HEK293T (cell line): ENCODE measurements at regions not wholly inside any gene's neighbourhood (a gene's known extent, or its start where the extent isn't known, plus 50 kb on each side); places are given as distances from the start of the nearest gene placed in this dataset.

Source experiments
- CTCF ChIA-PET: fragments of 350-600 bp; formaldehyde crosslinking; extraction: SDS; loops from one replicate; lab custom pipeline; 2021; ENCODE audit warnings: antibody characterized with exemption, inconsistent platforms; lab: Yijun Ruan, JAX
- POLR2A ChIA-PET: fragments of 350-600 bp; formaldehyde crosslinking; extraction: SDS; loops from one replicate; lab custom pipeline; 2020; ENCODE audit warnings: antibody characterized with exemption, inconsistent platforms; lab: Yijun Ruan, JAX
- DNase-seq: peaks from one replicate; pipeline ENCODE4 v3.0.0; 2012; ENCODE audit warnings: mixed read lengths; ENCODE audit errors: extremely low spot score
- ARNT ChIP-seq: fragments of 450-650 bp; IDR thresholded peaks from 2 replicates; pipeline ENCODE4 v1.6.1; 2017; ENCODE audit warnings: mild to moderate bottlenecking
- BHLHE40 ChIP-seq: fragments of 450-650 bp; IDR thresholded peaks from 2 replicates; pipeline ENCODE4 v1.6.1; 2016; ENCODE audit warnings: mild to moderate bottlenecking, moderate library complexity, borderline replicate concordance
- CTBP1 ChIP-seq: fragments of 450-650 bp; IDR thresholded peaks from 2 replicates; pipeline ENCODE4 v1.6.1; 2016; ENCODE audit warnings: borderline replicate concordance
- ELF4 ChIP-seq: fragments of 450-650 bp; IDR thresholded peaks from 2 replicates; pipeline ENCODE4 v1.6.1; 2017; ENCODE audit warnings: antibody characterized with exemption
- FOXA1 ChIP-seq: fragments of 450-650 bp; IDR thresholded peaks from 2 replicates; pipeline ENCODE4 v1.6.1; 2016; ENCODE audit warnings: mild to moderate bottlenecking
- FOXK2 ChIP-seq: fragments of 450-650 bp; IDR thresholded peaks from 2 replicates; pipeline ENCODE4 v1.6.1; 2016; ENCODE audit warnings: mild to moderate bottlenecking
- FOXM1 ChIP-seq: fragments of 450-650 bp; IDR thresholded peaks from 2 replicates; pipeline ENCODE4 v1.6.1; 2017; ENCODE audit warnings: mild to moderate bottlenecking, borderline replicate concordance
- HDGF ChIP-seq: fragments of 450-650 bp; IDR thresholded peaks from 2 replicates; pipeline ENCODE4 v1.6.1; 2017; ENCODE audit warnings: antibody characterized with exemption, borderline replicate concordance
- L3MBTL2 ChIP-seq: fragments of 450-650 bp; conservative IDR thresholded peaks from 2 replicates; pipeline ENCODE4 v1.6.1; 2016; ENCODE audit warnings: mild to moderate bottlenecking
- LEF1 ChIP-seq: fragments of 450-650 bp; IDR thresholded peaks from 2 replicates; pipeline ENCODE4 v1.6.1; 2017; ENCODE audit warnings: mild to moderate bottlenecking, borderline replicate concordance
- NFRKB ChIP-seq: fragments of 450-650 bp; IDR thresholded peaks from 2 replicates; pipeline ENCODE4 v1.6.1; 2016; ENCODE audit warnings: mild to moderate bottlenecking, moderate library complexity
- SP1 ChIP-seq: fragments of 450-650 bp; IDR thresholded peaks from 2 replicates; pipeline ENCODE4 v1.6.1; 2017
- SUZ12 ChIP-seq: fragments of 450-650 bp; IDR thresholded peaks from 2 replicates; pipeline ENCODE4 v1.6.1; 2016; ENCODE audit warnings: mild to moderate bottlenecking
- TARDBP ChIP-seq: fragments of 450-650 bp; IDR thresholded peaks from 2 replicates; pipeline ENCODE4 v1.6.1; 2016
- ZNF384 ChIP-seq: fragments of 450-650 bp; IDR thresholded peaks from 2 replicates; pipeline ENCODE4 v1.6.1; 2016
- TF ChIP-seq, protein P1 (sequence below): fragments of 450-650 bp; IDR thresholded peaks from 2 replicates; pipeline ENCODE4 v1.6.1; 2016

- POLR2A ChIA-PET: no interaction called here
- no peak for DNase-seq
- CTCF ChIA-PET: no interaction called here
- TF ChIP-seq FOXK2: no peak
- no peak for TF ChIP-seq ARNT
- TF ChIP-seq FOXM1: no peak
- TF ChIP-seq, protein P1, sequence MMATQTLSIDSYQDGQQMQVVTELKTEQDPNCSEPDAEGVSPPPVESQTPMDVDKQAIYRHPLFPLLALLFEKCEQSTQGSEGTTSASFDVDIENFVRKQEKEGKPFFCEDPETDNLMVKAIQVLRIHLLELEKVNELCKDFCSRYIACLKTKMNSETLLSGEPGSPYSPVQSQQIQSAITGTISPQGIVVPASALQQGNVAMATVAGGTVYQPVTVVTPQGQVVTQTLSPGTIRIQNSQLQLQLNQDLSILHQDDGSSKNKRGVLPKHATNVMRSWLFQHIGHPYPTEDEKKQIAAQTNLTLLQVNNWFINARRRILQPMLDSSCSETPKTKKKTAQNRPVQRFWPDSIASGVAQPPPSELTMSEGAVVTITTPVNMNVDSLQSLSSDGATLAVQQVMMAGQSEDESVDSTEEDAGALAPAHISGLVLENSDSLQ: no peak
Measured at GRCh38 chr1:58941471-58942289, 157.8 kb upstream of the JUN start.

DNA sequence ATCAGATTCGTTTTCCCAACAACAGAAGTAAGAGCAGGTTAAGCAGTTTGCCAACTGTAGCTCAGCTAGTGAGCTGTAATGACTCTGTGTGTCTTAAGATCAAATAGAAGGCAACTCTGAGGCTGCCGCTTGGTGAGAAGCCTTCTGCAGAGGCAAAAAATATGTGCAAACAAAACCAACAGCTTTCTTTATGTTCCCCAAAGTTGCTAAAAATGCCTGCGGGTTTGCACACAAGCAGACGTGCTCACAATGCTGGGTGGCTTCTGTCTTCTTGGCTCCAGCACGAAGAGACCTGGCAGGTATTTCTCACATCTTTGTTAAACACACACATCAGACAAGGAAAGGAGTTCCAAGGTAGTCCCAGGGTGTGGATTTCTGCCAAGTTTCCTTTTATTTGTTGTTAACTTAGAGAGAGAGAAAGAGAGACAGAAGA lies 158.9 kb upstream of the JUN start:
- ChIA-PET POLR2A (no interaction called here), CTCF (no interaction called here)
- TF ChIP-seq ZNF384: no peak
- TF ChIP-seq NFRKB: no peak
- TF ChIP-seq, protein P1: no peak
- TF ChIP-seq ELF4: no peak
- no peak for TF ChIP-seq FOXA1
- no peak for TF ChIP-seq TARDBP
- no peak for TF ChIP-seq ARNT
- no peak for TF ChIP-seq LEF1
- TF ChIP-seq L3MBTL2: no peak
- no peak for TF ChIP-seq FOXK2
- TF ChIP-seq CTBP1: no peak
- no peak for TF ChIP-seq HDGF
- no peak for TF ChIP-seq BHLHE40
- TF ChIP-seq SUZ12: no peak
- no peak for TF ChIP-seq SP1
- TF ChIP-seq FOXM1: no peak
- no peak for DNase-seq

DNA sequence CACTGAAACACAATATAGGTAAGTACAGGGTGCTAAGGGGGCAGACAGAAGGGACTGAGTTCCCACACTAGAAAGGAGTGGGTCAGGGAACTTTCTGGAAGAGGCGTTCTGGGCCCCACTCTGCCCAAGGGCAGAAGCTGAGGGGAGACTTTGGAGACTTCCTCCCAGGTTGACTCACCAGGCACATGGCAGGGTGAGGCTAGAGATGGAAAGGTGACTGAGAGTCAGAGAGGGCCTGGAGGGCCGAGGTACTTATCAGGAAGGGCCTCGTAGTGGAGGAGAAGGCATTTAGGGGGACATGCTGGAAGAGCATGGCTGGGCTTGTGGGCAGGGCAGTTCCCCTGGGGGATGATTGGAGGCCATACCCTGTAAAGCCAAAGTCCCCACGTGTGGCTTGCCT lies 159.9 kb upstream of the JUN start:
- POLR2A ChIA-PET: no interaction called here

DNA sequence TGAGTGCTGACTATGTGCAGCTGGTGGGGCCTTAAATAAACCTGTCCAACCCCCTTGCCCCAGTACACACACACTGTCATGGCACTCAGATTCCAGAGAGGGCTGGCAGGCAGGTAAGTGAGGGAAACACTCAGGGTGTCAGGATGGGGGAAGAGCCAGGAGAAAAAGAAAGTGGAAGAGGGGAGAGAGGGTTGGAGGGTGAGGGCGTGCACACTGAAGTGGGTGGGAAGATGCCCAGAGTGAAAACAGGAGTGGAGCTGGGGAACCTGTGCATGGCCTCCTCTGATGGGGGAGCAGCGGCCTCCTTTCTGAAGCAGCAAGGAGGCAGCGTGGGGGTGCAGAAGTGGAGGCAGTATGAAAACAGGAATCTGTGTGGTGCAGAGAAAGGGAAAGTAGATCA lies 160.6 kb upstream of the JUN start:
- CTCF ChIA-PET: no interaction called here
- no peak for DNase-seq
- TF ChIP-seq FOXK2: no peak
- no peak for TF ChIP-seq ARNT
- TF ChIP-seq SUZ12: no peak
- POLR2A ChIA-PET: no interaction called here

More for the DNA sequence above, 159.9 kb upstream of the JUN start:
- CTCF ChIA-PET: no interaction called here
- TF ChIP-seq ELF4 (no peak), CTBP1 (no peak), SUZ12 (no peak), NFRKB (no peak), LEF1 (no peak), HDGF (no peak), SP1 (no peak), ARNT (no peak), FOXA1 (no peak), FOXM1 (no peak), FOXK2 (no peak), BHLHE40 (no peak), ZNF384 (no peak), TARDBP (no peak), L3MBTL2 (no peak)
- TF ChIP-seq, protein P1: no peak
- no peak for DNase-seq

DNA sequence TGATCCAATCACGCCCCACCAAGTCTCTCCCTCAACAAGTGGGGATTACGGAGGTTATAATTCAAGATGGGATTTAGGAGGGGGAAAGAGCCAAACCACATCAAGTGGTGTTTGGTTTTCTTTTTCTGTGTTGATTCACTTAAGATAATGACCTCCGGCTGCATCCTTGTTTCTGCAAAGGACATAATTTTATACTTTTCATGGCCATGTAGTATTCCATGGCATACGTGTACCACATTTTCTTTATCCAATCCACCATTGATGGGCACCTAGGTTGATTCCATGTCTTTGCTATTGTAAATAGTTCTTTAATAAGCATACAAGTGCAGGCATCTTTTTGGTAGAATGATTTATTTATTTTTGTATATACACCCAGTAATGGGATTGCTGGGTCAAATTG lies 162.5 kb upstream of the JUN start:
- no peak for DNase-seq
- CTCF ChIA-PET: no interaction called here
- POLR2A ChIA-PET: no interaction called here
- TF ChIP-seq ELF4 (no peak), CTBP1 (no peak), HDGF (no peak), L3MBTL2 (no peak), ZNF384 (no peak), FOXM1 (no peak), BHLHE40 (no peak), TARDBP (no peak), FOXK2 (no peak), SP1 (no peak), ARNT (no peak), FOXA1 (no peak), SUZ12 (no peak), LEF1 (no peak), NFRKB (no peak)
- TF ChIP-seq, protein P1: no peak

DNA sequence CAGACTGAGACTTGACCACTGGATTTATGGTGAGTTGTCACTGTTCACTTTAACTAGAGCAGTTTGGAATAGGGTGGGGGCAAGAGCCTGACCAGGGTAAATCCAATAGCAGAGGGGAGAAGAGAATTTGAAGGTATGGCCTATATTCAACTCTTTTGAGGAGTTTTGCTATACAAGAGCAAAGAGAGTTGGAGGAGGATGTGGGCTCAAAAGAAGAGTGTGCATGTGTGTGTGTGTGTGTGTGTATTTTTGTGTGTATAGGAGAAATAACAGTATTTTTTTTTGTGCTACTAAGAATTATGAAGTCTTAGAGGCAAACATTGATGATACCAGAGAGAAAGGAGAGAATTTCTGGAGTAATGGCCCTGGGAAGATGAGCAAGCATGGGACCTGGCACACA lies 164.8 kb upstream of the JUN start:
- POLR2A ChIA-PET: interaction anchor here (1.0 kb wide), 1 partner anchor 167 kb away, joined by 3 read pairs; no protein-coding TSS in a partner anchor
- TF ChIP-seq HDGF: no peak
- no peak for TF ChIP-seq LEF1
- no peak for TF ChIP-seq SP1
- TF ChIP-seq TARDBP: no peak
- no peak for TF ChIP-seq ELF4
- TF ChIP-seq CTBP1: no peak
- TF ChIP-seq FOXK2: no peak
- TF ChIP-seq SUZ12: no peak
- CTCF ChIA-PET: no interaction called here
- DNase-seq: no peak
